AG10803 (cell line): ENCODE measurements at regions not wholly inside any gene's neighbourhood (a gene's known extent, or its start where the extent isn't known, plus 50 kb on each side); places are given as distances from the start of the nearest gene placed in this dataset.

Experiments
- DNase-seq: peaks from one replicate; pipeline ENCODE4 v3.0.0; 2010; ENCODE audit warnings: low read depth
- H3K4me3 ChIP-seq: 2 replicates; pipeline ENCODE4 v1.5.1; 2011; ENCODE audit warnings: mild to moderate bottlenecking, low read length, control low read depth
- CTCF ChIP-seq: conservative IDR thresholded peaks from 2 replicates; pipeline ENCODE4 v1.5.1; 2011; ENCODE audit warnings: mild to moderate bottlenecking, low read length, control low read depth, inconsistent platforms

- TF ChIP-seq CTCF = no peak
- no peak overlapping the region for H3K4me3 ChIP-seq
- DNase-seq = peak; percentile 69
These were observed 304.2 kb downstream of the ADGRG6 start for GRCh38 chr6:142605922-142606485.

- no peak overlapping the region for H3K4me3 ChIP-seq
- no peak for DNase-seq
These were observed 311.1 kb downstream of the ADGRG6 start for GRCh38 chr6:142612956-142613355.

GRCh38 chr6:142613981-142614380 is 312.2 kb downstream of the ADGRG6 start:
- no peak for TF ChIP-seq CTCF
- DNase-seq = no peak
- no peak overlapping the region for H3K4me3 ChIP-seq

More at GRCh38 chr6:142612956-142613355, 311.1 kb downstream of the ADGRG6 start:
- no peak for TF ChIP-seq CTCF

- no peak overlapping the region for H3K4me3 ChIP-seq
- TF ChIP-seq CTCF = no peak
- no peak for DNase-seq
These were observed 315.4 kb downstream of the ADGRG6 start for GRCh38 chr6:142617158-142617557.

- no peak overlapping the region for H3K4me3 ChIP-seq
- TF ChIP-seq CTCF = no peak
- no peak for DNase-seq
These were observed 320.0 kb downstream of the ADGRG6 start for GRCh38 chr6:142621822-142622221.

GRCh38 chr6:142624978-142625715 is 319.8 kb downstream of the HIVEP2 start:
- no peak for TF ChIP-seq CTCF
- DNase-seq = no peak

GRCh38 chr6:142627474-142627873 is 317.5 kb downstream of the HIVEP2 start:
- no peak for DNase-seq
- H3K4me3 ChIP-seq = peak overlapping the region; percentile 35
- TF ChIP-seq CTCF = no peak

More at GRCh38 chr6:142624978-142625715, 319.8 kb downstream of the HIVEP2 start:
- H3K4me3 ChIP-seq = no peak overlapping the region
